GM21528 (cell line): ENCODE measurements at regions not wholly inside any gene's neighbourhood (a gene's known extent, or its start where the extent isn't known, plus 50 kb on each side); places are given as distances from the start of the nearest gene placed in this dataset.

Experiments
- ATAC-seq: cut with Tn5 transposase; IDR thresholded peaks from one replicate; pipeline ENCODE4 v1.9.1; 2021; ENCODE audit warnings: mild to moderate bottlenecking, moderate library complexity; ENCODE audit not compliant: unreplicated experiment, low FRiP score

GRCh38 chr4:31548823-31549222 is 828.7 kb downstream of the PCDH7 start:
- ATAC-seq, result no peak

- no peak for ATAC-seq
These were observed 829.1 kb downstream of the PCDH7 start for GRCh38 chr4:31549256-31549655.

GRCh38 chr4:31557437-31557836 is 837.3 kb downstream of the PCDH7 start:
- no peak for ATAC-seq

GRCh38 chr4:31573554-31573953 is 853.4 kb downstream of the PCDH7 start:
- no peak for ATAC-seq

- ATAC-seq, result no peak
These were observed 855.3 kb downstream of the PCDH7 start for GRCh38 chr4:31575504-31575903.

GRCh38 chr4:31580843-31581242 is 860.7 kb downstream of the PCDH7 start:
- no peak for ATAC-seq

- no peak for ATAC-seq
These were observed 865.3 kb downstream of the PCDH7 start for GRCh38 chr4:31585503-31585902.

GRCh38 chr4:31592293-31592692 is 872.1 kb downstream of the PCDH7 start:
- no peak for ATAC-seq

GRCh38 chr4:31595496-31595895 is 875.3 kb downstream of the PCDH7 start:
- ATAC-seq, result no peak

- no peak for ATAC-seq
These were observed 878.5 kb downstream of the PCDH7 start for GRCh38 chr4:31598639-31599038.

- no peak for ATAC-seq
These were observed 881.6 kb downstream of the PCDH7 start for GRCh38 chr4:31601793-31602192.

- no peak for ATAC-seq
These were observed 893.9 kb downstream of the PCDH7 start for GRCh38 chr4:31613946-31614623.

GRCh38 chr4:31617667-31618066 is 897.5 kb downstream of the PCDH7 start:
- ATAC-seq, result no peak

GRCh38 chr4:31620476-31620875 is 900.3 kb downstream of the PCDH7 start:
- ATAC-seq, result no peak

GRCh38 chr4:31645236-31645635 is 925.1 kb downstream of the PCDH7 start:
- ATAC-seq, result no peak

GRCh38 chr4:31647786-31648185 is 927.6 kb downstream of the PCDH7 start:
- ATAC-seq, result no peak

- ATAC-seq, result no peak
These were observed 929.7 kb downstream of the PCDH7 start for GRCh38 chr4:31649878-31650277.

GRCh38 chr4:31651541-31651940 is 931.4 kb downstream of the PCDH7 start:
- ATAC-seq, result no peak

- ATAC-seq, result no peak
These were observed 935.2 kb downstream of the PCDH7 start for GRCh38 chr4:31655328-31655727.

GRCh38 chr4:31657859-31658570 is 937.8 kb downstream of the PCDH7 start:
- ATAC-seq, result no peak

- no peak for ATAC-seq
These were observed 940.7 kb downstream of the PCDH7 start for GRCh38 chr4:31660916-31661315.

GRCh38 chr4:31662951-31663350 is 942.8 kb downstream of the PCDH7 start:
- no peak for ATAC-seq
